ENCODE measurements at regions not wholly inside any gene's neighbourhood (a gene's known extent, or its start where the extent isn't known, plus 50 kb on each side); places are given as distances from the start of the nearest gene placed in this dataset.
"Not testable (repeated sequence)": the region's sequence is repeated elsewhere in the genome, so short reads cannot be mapped to it uniquely, and the experiment has no call there.

DNA sequence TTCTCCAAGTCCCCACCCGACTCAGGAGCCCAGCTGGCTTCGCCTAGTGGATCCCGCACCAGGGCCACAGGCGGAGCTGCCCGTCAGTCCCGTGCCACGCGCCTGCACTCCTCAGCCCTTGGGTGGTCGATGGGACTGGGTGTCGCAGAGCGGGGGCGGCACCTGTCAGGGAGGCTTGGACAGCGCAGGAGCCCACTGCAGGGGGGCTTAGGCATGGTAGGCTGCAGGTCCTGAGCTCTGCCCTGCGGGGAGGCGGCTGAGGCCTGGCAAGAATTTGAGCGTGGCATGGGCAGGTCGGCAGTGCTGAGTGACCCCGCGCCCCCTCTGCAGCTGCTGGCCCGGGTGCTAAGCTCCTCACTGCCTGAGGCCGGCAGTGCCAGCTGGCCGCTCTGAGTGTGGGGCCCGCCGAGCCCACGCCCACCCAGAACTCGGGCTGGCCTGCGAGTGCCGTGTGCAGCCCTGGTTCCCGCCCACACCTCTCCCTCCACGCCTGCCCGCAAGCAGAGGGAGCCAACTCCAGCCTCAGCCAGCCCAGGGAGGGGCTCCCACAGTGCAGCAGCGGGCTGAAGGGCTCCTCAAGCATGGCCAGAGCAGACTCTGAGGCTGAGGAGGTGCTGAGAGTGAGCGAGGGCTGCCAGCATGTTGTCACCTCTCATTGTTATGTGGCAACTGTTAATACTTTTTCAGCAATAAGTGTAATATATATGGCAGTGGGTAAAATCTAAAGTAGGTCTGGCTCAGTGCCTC, 548.4 kb upstream of the BRINP3 start:
- no peak for DNase-seq

GRCh38 chr1:191026828-191027227, 549.2 kb upstream of the BRINP3 start:
- DNase-seq, result no peak

DNA sequence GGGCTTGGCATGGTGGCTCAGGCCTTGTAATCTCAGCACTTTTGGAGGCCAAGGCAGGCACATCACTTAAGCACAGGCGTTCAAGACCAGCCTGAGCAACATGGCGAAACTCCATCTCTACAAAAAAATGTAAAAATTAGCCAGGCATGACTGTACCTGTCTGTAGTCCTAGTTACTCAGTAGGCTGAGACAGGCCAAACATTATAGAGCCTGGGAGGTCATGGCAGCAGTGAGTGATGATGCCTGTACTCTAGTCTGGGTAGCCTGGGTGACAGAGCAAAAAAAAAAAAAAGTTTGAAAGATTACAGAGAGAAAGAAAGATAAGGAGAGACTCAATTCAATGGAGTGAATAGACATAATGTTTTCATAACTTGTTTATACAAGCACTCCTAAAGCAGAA, 556.5 kb upstream of the BRINP3 start:
- DNase-seq, result no peak

DNA sequence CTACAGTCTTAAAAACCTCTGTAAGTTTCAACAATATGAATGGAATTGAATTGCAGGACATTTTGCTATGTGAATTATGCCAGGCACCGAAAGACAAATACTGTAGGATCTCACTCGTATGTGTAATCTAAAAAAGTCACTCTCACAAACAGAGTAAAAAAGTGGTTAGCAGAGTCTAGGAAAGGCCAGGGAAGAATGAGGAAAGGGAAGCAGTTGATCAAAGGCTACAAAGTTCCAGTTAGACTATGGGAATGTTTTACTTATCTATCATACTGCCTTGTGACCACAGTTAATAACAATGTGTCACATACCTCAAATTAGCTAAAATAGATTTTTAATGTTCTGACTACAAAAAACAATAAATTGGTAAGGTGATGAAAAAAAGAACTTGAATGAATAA, 565.4 kb upstream of the BRINP3 start:
- DNase-seq, result no peak

GRCh38 chr1:191049781-191050180, 572.1 kb upstream of the BRINP3 start:
- no peak for DNase-seq

DNA sequence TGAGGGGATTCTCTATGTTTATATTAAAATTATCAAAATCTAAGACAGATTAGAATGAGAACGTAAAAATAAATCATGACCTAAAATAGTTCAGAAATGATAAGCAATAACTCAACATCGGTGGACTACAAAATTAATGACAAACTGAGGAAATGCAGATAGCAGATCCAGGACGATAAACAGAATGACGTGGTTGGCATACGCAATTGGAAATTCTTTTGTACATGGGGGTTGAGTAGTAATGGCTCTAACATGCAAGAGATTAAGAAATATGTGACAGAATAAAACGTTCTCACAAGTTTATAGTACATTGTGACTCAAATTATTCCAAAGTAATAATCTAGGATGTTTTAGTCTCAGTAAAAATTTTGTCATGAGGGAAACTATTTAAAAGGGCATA, 575.2 kb upstream of the BRINP3 start:
- DNase-seq, result no peak

- no peak for DNase-seq
These were observed 587.7 kb upstream of the BRINP3 start for GRCh38 chr1:191065346-191065745.

GRCh38 chr1:191065771-191066170, 588.1 kb upstream of the BRINP3 start:
- DNase-seq, result no peak

DNA sequence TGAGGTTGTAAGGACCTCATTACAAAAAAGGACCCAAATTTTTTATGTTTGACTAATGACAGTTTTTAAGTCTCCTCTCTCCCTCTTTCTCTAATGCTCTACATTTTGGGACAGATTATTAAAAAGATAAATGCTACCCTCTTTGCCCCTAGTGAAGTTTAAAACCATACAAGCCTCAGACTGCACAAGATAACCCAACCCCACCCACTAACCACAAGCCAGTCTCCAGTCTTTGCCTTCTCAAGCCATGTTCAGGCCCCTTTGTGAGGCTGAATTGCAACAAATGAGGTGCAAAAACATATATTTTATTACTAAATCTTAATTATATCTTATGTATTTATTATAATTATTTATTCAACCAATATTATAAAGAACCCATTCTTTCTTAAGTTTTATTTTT, 597.2 kb upstream of the BRINP3 start:
- no peak for DNase-seq

DNA sequence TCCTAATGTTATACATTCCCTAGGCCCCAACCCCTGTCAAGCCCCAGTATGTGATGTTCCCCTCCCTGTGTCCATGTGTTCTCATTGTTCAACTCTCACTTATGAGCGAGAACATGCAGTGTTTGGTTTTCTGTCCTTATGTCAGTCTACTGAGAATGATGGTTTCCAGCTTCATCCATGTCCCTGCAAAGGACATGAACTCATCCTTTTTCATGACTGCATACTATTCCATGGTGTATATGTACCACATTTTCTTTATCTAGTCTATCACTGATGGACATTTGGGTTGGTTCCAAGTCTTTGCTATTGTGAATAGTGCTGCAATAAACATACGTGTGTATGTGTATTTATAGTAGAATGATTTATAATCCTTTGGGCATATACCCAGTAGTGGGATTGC, 605.4 kb upstream of the BRINP3 start:
- not testable (repeated sequence) for DNase-seq

DNA sequence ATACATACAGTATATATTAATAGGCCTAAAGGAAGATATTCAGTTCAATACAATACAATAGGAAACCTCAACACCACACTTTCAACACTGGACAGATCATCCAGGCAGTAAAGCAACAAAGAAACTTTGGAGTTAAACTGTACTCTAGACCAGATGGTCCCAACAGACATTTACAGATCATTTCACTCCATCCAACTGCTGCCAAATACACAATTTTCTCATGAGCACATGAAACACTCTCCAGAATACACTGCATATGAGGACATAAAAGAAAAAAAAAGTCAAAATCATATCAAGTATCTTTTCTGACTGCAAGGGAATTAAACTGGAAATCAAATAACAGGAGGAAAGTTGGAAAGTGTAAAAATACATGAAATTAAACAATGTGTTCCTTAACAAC, 607.5 kb upstream of the BRINP3 start:
- DNase-seq, result no peak

- no peak for DNase-seq
These were observed 609.2 kb upstream of the BRINP3 start for GRCh38 chr1:191086910-191087309.

DNA sequence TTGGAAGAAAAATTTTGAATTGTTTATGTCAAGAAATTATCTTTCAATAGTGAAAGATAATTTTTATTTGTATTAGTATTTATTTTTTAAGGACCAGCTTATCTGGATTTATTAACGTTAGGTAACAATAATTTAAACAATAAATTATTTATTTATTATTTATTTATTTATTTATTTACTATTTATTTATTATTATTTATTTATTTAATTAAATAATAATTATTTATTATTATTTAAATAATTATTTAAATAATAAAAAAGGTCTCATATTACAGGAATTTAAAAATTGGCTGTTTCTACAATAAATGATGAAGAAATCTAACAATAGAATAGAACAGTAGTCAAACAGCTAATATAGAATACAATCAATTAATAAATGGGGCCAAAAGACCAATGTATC, 618.7 kb upstream of the BRINP3 start:
- no peak for DNase-seq

- no peak for DNase-seq
These were observed 622.0 kb upstream of the BRINP3 start for GRCh38 chr1:191099696-191100095.

GRCh38 chr1:191101960-191102359, 624.3 kb upstream of the BRINP3 start:
- no peak for DNase-seq

GRCh38 chr1:191125950-191126349, 648.3 kb upstream of the BRINP3 start:
- DNase-seq, result no peak

DNA sequence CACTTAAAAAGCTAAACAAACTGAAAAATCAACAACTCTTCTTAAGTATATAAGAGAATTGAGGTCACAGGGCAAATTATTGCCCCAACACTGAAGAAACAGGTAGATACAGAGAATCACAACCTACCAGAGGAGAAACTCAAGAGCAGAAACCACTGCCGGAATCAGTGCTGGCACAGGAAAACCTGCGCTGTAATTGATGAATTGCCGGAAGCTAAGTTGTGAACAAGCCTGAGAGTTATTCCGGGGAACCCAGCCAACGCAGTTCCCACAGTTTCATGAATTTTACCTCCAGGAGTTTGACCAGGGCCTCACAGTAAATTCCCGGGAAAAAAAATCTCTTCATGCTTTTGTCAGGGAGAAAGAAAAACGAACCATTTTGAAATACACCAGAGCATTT, 657.1 kb upstream of the BRINP3 start:
- DNase-seq, result no peak

GRCh38 chr1:191140038-191140437, 662.4 kb upstream of the BRINP3 start:
- no peak for DNase-seq

GRCh38 chr1:191142748-191143147, 665.1 kb upstream of the BRINP3 start:
- DNase-seq, result no peak

DNA sequence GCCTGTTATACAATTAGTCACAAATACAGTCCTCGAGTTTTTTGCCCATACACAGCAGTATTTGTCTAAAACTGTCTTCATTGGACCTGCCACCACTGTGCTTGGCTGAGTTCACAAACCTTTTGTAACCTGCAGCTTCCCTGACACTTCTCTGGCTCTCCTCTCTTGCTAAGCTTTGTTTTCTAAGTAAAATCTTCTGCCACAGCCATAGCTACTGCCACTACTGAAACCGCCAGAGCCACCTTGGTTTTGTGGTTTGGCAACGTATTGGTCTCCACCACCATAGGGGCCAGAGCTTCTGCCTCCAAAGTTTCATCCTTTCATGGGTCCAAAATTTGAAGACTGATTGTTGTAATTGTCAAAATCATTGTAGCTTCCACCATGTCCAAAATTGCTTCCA, 668.2 kb upstream of the BRINP3 start:
- no peak for DNase-seq

GRCh38 chr1:191151321-191151807, 673.7 kb upstream of the BRINP3 start:
- no peak for DNase-seq

DNA sequence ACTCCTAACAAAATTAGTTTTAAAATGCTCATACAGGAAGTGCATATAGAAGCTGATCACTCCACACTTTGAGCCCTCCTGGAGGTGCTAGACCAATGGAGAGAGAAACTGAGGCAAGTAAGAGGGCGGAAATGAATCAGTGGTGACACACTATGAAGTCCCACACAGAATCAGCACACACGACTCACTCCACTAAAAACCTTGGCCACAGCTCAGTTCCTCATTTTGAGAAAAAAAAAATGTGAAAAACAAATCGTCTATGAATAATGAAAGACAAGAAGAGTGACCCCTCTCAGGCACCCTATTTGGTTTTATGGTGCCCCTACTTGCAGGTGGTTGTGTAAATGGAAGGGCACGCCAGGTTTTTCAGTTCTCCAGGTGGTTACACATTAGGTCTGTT, 675.1 kb upstream of the BRINP3 start:
- no peak for DNase-seq

- DNase-seq, result no peak
These were observed 677.5 kb upstream of the BRINP3 start for GRCh38 chr1:191155178-191155577.

GRCh38 chr1:191160837-191161236, 683.2 kb upstream of the BRINP3 start:
- DNase-seq, result no peak

DNA sequence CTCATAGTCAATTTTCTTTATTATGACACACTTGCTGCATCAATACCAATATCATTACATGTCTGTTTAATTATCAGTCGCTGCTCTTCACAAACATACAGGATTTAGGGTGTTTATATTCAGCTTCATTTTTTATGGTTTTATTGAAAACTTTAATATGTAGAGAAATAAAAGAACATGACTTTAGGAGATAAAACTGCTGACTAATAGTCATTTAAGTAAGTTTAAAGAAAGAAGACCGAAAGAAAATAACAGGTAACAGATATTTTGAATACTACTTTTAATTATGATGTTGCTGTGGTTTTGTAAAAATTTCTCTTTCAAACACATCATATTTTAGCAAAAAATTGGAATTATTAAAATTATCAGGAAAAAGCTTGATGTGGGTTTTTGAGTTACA, 685.1 kb upstream of the BRINP3 start:
- DNase-seq, result no peak
